ENCODE measurements at regions not wholly inside any gene's neighbourhood (a gene's known extent, or its start where the extent isn't known, plus 50 kb on each side); places are given as distances from the start of the nearest gene placed in this dataset.
"Not testable (repeated sequence)": the region's sequence is repeated elsewhere in the genome, so short reads cannot be mapped to it uniquely, and the experiment has no call there.

- no peak for TF ChIP-seq JUND (IDR thresholded peaks at IDR 0.05; ENCODE audit: low read depth)
- in situ Hi-C loops (cut with HindIII; ENCODE audit: low pct_unique_long_range_greater_than_20kb, low sequenced_read_pairs) = no loop called here
- no peak for DNase-seq (ENCODE audit: low read depth in 1 of 2, low spot score in 1 of 2)
Observed at GRCh38 chr7:138350701-138351357, 109.2 kb upstream of the TRIM24 start.

- in situ Hi-C loops (cut with HindIII; ENCODE audit: low pct_unique_long_range_greater_than_20kb, low sequenced_read_pairs) = no loop called here
- no peak for TF ChIP-seq JUND (IDR thresholded peaks at IDR 0.05; ENCODE audit: low read depth)
- DNase-seq (ENCODE audit: low read depth in 1 of 2, low spot score in 1 of 2) = no peak
Observed at GRCh38 chr7:138352570-138353461, 107.2 kb upstream of the TRIM24 start.

- TF ChIP-seq JUND (IDR thresholded peaks at IDR 0.05; ENCODE audit: low read depth) = no peak
- no peak for DNase-seq (ENCODE audit: low read depth in 1 of 2, low spot score in 1 of 2)
- in situ Hi-C loops (cut with HindIII; ENCODE audit: low pct_unique_long_range_greater_than_20kb, low sequenced_read_pairs) = no loop called here
Observed at GRCh38 chr7:138354066-138354465, 106.0 kb upstream of the TRIM24 start.

- no peak for DNase-seq (ENCODE audit: low read depth in 1 of 2, low spot score in 1 of 2)
- TF ChIP-seq JUND (IDR thresholded peaks at IDR 0.05; ENCODE audit: low read depth) = no peak
- in situ Hi-C loops (cut with HindIII; ENCODE audit: low pct_unique_long_range_greater_than_20kb, low sequenced_read_pairs) = no loop called here
Observed at GRCh38 chr7:138355254-138355653, 104.8 kb upstream of the TRIM24 start.

GRCh38 chr7:138358850-138359341, 101.2 kb upstream of the TRIM24 start:
- DNase-seq (ENCODE audit: low read depth in 1 of 2, low spot score in 1 of 2) = no peak
- TF ChIP-seq JUND (IDR thresholded peaks at IDR 0.05; ENCODE audit: low read depth) = no peak
- in situ Hi-C loops (cut with HindIII; ENCODE audit: low pct_unique_long_range_greater_than_20kb, low sequenced_read_pairs) = no loop called here

GRCh38 chr7:138359870-138360559, 100.0 kb upstream of the TRIM24 start:
- no peak for DNase-seq (ENCODE audit: low read depth in 1 of 2, low spot score in 1 of 2)

GRCh38 chr7:138363721-138364120, 96.3 kb upstream of the TRIM24 start:
- no peak for DNase-seq (ENCODE audit: low read depth in 1 of 2, low spot score in 1 of 2)
- no peak for TF ChIP-seq JUND (IDR thresholded peaks at IDR 0.05; ENCODE audit: low read depth)
- in situ Hi-C loops (cut with HindIII; ENCODE audit: low pct_unique_long_range_greater_than_20kb, low sequenced_read_pairs) = no loop called here

More at GRCh38 chr7:138359870-138360559, 100.0 kb upstream of the TRIM24 start:
- in situ Hi-C loops (cut with HindIII; ENCODE audit: low pct_unique_long_range_greater_than_20kb, low sequenced_read_pairs) = no loop called here
- TF ChIP-seq JUND (IDR thresholded peaks at IDR 0.05; ENCODE audit: low read depth) = no peak

GRCh38 chr7:138366137-138366536, 93.9 kb upstream of the TRIM24 start:
- DNase-seq (ENCODE audit: low read depth in 1 of 2, low spot score in 1 of 2); in situ Hi-C loops (cut with HindIII; ENCODE audit: low pct_unique_long_range_greater_than_20kb, low sequenced_read_pairs): not testable (repeated sequence)

- in situ Hi-C loops (cut with HindIII; ENCODE audit: low pct_unique_long_range_greater_than_20kb, low sequenced_read_pairs) = not testable (repeated sequence)
Observed at GRCh38 chr7:138366676-138367075, 93.4 kb upstream of the TRIM24 start.

GRCh38 chr7:138369797-138370196, 90.3 kb upstream of the TRIM24 start:
- in situ Hi-C loops (cut with HindIII; ENCODE audit: low pct_unique_long_range_greater_than_20kb, low sequenced_read_pairs) = no loop called here
- no peak for DNase-seq (ENCODE audit: low read depth in 1 of 2, low spot score in 1 of 2)

More at GRCh38 chr7:138366676-138367075, 93.4 kb upstream of the TRIM24 start:
- DNase-seq (ENCODE audit: low read depth in 1 of 2, low spot score in 1 of 2) = not testable (repeated sequence)

GRCh38 chr7:138370956-138371355, 89.1 kb upstream of the TRIM24 start:
- in situ Hi-C loops (cut with HindIII; ENCODE audit: low pct_unique_long_range_greater_than_20kb, low sequenced_read_pairs) = no loop called here
- no peak for TF ChIP-seq JUND (IDR thresholded peaks at IDR 0.05; ENCODE audit: low read depth)
- no peak for DNase-seq (ENCODE audit: low read depth in 1 of 2, low spot score in 1 of 2)

More at GRCh38 chr7:138369797-138370196, 90.3 kb upstream of the TRIM24 start:
- no peak for TF ChIP-seq JUND (IDR thresholded peaks at IDR 0.05; ENCODE audit: low read depth)

- in situ Hi-C loops (cut with HindIII; ENCODE audit: low pct_unique_long_range_greater_than_20kb, low sequenced_read_pairs) = no loop called here
- no peak for TF ChIP-seq JUND (IDR thresholded peaks at IDR 0.05; ENCODE audit: low read depth)
- no peak for DNase-seq (ENCODE audit: low read depth in 1 of 2, low spot score in 1 of 2)
Observed at GRCh38 chr7:138374119-138374693, 85.9 kb upstream of the TRIM24 start.

Measured in T47D (cell line).